Keratinocyte (primary cell): ENCODE measurements at regions not wholly inside any gene's neighbourhood (a gene's known extent, or its start where the extent isn't known, plus 50 kb on each side); places are given as distances from the start of the nearest gene placed in this dataset.
"Not testable (repeated sequence)": the region's sequence is repeated elsewhere in the genome, so short reads cannot be mapped to it uniquely, and the experiment has no call there.

Experiments
- DNase-seq: peaks from one replicate; pipeline ENCODE4 v3.0.0-alpha.2; 2011; ENCODE audit warnings: low read depth, missing footprints, low spot score
- FAIRE-seq: peaks from 2 replicates; lab custom pipeline; 2011; peaks lifted over from hg19 to GRCh38; lab: Jason Lieb, UNC
- H2AFZ ChIP-seq: 2 replicates; pipeline ENCODE4 v1.6.0; 2012; ENCODE audit warnings: low read length, control low read depth, inconsistent platforms; ENCODE audit not compliant: control insufficient read depth
- H3K27ac ChIP-seq: 2 replicates; pipeline ENCODE4 v1.5.1; 2011; ENCODE audit warnings: low read length; ENCODE audit not compliant: control insufficient read depth, insufficient read depth
- H3K27me3 ChIP-seq: 3 replicates; pipeline ENCODE4 v1.6.0; 2011; ENCODE audit warnings: low read length; ENCODE audit not compliant: control insufficient read depth, insufficient read depth; ENCODE audit errors: extremely low read depth
- H3K36me3 ChIP-seq, 2 experiments: 2 replicates in 1 of 2; 3 replicates in 1 of 2; pipeline ENCODE4 v1.5.1; 2011; ENCODE audit warnings: low read length in 2 of 2, mild to moderate bottlenecking in 1 of 2; ENCODE audit not compliant: control insufficient read depth in 2 of 2, insufficient read depth in 2 of 2; ENCODE audit errors: extremely low read depth in 1 of 2
- H3K4me1 ChIP-seq: 3 replicates; pipeline ENCODE4 v1.5.1; 2011; ENCODE audit warnings: low read length; ENCODE audit not compliant: control insufficient read depth, insufficient read depth; ENCODE audit errors: extremely low read depth
- H3K4me2 ChIP-seq: 3 replicates; pipeline ENCODE4 v1.6.0; 2011; ENCODE audit warnings: low read depth, low read length; ENCODE audit not compliant: control insufficient read depth, insufficient read depth; ENCODE audit errors: extremely low read depth
- H3K4me3 ChIP-seq, 3 experiments: fragments of 200-600 bp in 1 of 3; sonication (generic) in 1 of 3; 2 replicates in 2 of 3; 3 replicates in 1 of 3; pipeline ENCODE4 v1.5.1; 2011 to 2016; ENCODE audit warnings: low read length in 3 of 3, mild to moderate bottlenecking in 3 of 3, control low read depth in 2 of 3, inconsistent platforms in 1 of 3, low read depth in 1 of 3, mixed read lengths in 1 of 3, mixed run types in 1 of 3, moderate library complexity in 1 of 3; ENCODE audit not compliant: control insufficient read depth in 2 of 3, insufficient read depth in 2 of 3; ENCODE audit errors: extremely low read depth in 1 of 3
- H3K79me2 ChIP-seq: 2 replicates; pipeline ENCODE4 v1.6.0; 2012; ENCODE audit warnings: low read length; ENCODE audit not compliant: control insufficient read depth, insufficient read depth
- H3K9ac ChIP-seq: 3 replicates; pipeline ENCODE4 v1.6.0; 2011; ENCODE audit warnings: low read length; ENCODE audit not compliant: control insufficient read depth, insufficient read depth; ENCODE audit errors: extremely low read depth
- H3K9me1 ChIP-seq: 3 replicates; pipeline ENCODE4 v1.6.0; 2011; ENCODE audit warnings: low read length; ENCODE audit not compliant: control insufficient read depth, insufficient read depth; ENCODE audit errors: extremely low read depth
- H3K9me3 ChIP-seq: 2 replicates; pipeline ENCODE4 v1.5.1; 2012; ENCODE audit warnings: low read depth, low read length; ENCODE audit not compliant: control insufficient read depth
- H4K20me1 ChIP-seq: 3 replicates; pipeline ENCODE4 v1.6.0; 2011; ENCODE audit warnings: low read length; ENCODE audit not compliant: control insufficient read depth, insufficient read depth; ENCODE audit errors: extremely low read depth
- EZH2 ChIP-seq: IDR thresholded peaks from one replicate; pipeline ENCODE4 v1.6.1; 2012; ENCODE audit warnings: inconsistent platforms, mild to moderate bottlenecking, low read length, moderate library complexity
- dilution Hi-C: fragments of 300-500 bp; cut with MboI; formaldehyde crosslinking; loops from one replicate; pipeline ENCODE4 v1.7.0; 2020; ENCODE audit warnings: low sequenced_read_pairs; ENCODE audit not compliant: extremely low pct_ligation_motif_present
- TF ChIP-seq, protein P1 (sequence below), 3 experiments: IDR thresholded peaks in 1 of 3; conservative IDR thresholded peaks in 1 of 3; optimal IDR thresholded peaks in 1 of 3; 2 replicates in 2 of 3; 3 replicates in 1 of 3; pipeline versions ENCODE3 to v1.5.1; 2011; ENCODE audit warnings: low read length in 3 of 3, mild to moderate bottlenecking in 3 of 3, moderate library complexity in 2 of 3, control low read depth in 1 of 3, inconsistent platforms in 1 of 3; ENCODE audit not compliant: insufficient read depth in 2 of 3; ENCODE audit errors: extremely low read depth in 1 of 3

DNA sequence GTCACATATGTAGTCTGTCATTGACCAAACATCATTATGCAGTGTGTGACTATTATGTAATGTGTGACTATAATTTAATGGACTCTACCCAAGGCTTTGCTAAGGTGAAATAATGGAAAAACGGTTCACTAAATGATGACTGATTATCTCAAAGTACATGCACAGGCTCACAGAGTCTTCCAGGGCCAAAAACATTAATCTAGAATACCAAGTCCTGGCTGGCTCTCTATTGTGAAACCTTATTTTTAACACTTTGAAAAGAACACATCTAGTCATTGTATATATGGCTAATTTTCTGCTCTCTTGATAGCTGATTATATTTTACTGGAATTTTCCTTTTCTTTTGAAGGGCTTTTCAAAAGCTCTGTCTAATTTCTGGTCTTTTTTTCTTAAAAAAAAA, 102.9 kb upstream of the THUMPD2 start:
- Histone ChIP-seq H3K36me3 (no peaks in the 10 kb centered on the region), H2AFZ (no peak overlapping the region), H3K27me3 (no peaks in the 10 kb centered on the region), H3K4me3 (no peak overlapping the region), H4K20me1 (no peaks in the 10 kb centered on the region), H3K4me1 (no peaks in the 10 kb centered on the region), H3K27ac (no peak overlapping the region), H3K4me2 (no peak overlapping the region), H3K9me1 (no peaks in the 10 kb centered on the region), H3K9me3 (no peaks in the 10 kb centered on the region), H3K9ac (no peak overlapping the region), H3K79me2 (no peaks in the 10 kb centered on the region)
- DNase-seq, result no peak
- TF ChIP-seq, protein P1, sequence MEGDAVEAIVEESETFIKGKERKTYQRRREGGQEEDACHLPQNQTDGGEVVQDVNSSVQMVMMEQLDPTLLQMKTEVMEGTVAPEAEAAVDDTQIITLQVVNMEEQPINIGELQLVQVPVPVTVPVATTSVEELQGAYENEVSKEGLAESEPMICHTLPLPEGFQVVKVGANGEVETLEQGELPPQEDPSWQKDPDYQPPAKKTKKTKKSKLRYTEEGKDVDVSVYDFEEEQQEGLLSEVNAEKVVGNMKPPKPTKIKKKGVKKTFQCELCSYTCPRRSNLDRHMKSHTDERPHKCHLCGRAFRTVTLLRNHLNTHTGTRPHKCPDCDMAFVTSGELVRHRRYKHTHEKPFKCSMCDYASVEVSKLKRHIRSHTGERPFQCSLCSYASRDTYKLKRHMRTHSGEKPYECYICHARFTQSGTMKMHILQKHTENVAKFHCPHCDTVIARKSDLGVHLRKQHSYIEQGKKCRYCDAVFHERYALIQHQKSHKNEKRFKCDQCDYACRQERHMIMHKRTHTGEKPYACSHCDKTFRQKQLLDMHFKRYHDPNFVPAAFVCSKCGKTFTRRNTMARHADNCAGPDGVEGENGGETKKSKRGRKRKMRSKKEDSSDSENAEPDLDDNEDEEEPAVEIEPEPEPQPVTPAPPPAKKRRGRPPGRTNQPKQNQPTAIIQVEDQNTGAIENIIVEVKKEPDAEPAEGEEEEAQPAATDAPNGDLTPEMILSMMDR (optimal IDR thresholded peaks at IDR 0.05 in 1 of 3, IDR thresholded peaks at IDR 0.05 in 1 of 3, conservative IDR thresholded peaks at IDR 0.05 in 1 of 3; ENCODE audit: extremely low read depth in 1 of 3, insufficient read depth in 2 of 3, low read length in 3 of 3), result no peak
- TF ChIP-seq EZH2, result no peak
- no peak for FAIRE-seq
- dilution Hi-C loops, result no loop called here

DNA sequence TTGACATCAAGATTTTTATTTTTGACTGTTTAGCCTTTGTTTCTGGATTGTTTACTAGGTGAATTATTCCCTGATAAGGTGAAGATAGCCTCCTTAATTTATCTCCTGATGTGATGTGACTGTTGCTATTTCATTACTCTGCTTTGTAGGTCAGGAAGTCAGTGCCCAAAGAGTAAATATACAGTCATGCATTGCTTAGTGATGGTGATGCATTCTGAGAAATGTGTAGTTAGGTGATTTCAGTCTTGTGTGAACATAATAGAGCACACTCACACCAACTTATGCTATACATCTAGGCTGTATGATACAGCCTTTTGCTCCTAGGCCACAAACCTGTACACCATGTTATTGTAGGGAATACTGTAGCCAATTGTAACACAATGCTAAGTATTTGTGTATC, 102.4 kb upstream of the THUMPD2 start:
- H3K27ac ChIP-seq, result no peak overlapping the region
- H3K4me3 ChIP-seq, result no peak overlapping the region
- no peaks in the 10 kb centered on the region for H4K20me1 ChIP-seq
- no peaks in the 10 kb centered on the region for H3K27me3 ChIP-seq
- no peaks in the 10 kb centered on the region for H3K79me2 ChIP-seq
- H3K4me2 ChIP-seq, result no peak overlapping the region
- H3K9me1 ChIP-seq, result no peaks in the 10 kb centered on the region
- H2AFZ ChIP-seq, result no peak overlapping the region
- no peaks in the 10 kb centered on the region for H3K9me3 ChIP-seq
- H3K36me3 ChIP-seq, result no peaks in the 10 kb centered on the region
- DNase-seq, result no peak
- no peak for FAIRE-seq
- dilution Hi-C loops, result no loop called here
- no peak overlapping the region for H3K9ac ChIP-seq
- TF ChIP-seq, protein P1 (optimal IDR thresholded peaks at IDR 0.05 in 1 of 3, IDR thresholded peaks at IDR 0.05 in 1 of 3, conservative IDR thresholded peaks at IDR 0.05 in 1 of 3; ENCODE audit: extremely low read depth in 1 of 3, insufficient read depth in 2 of 3, low read length in 3 of 3), result no peak
- TF ChIP-seq EZH2, result no peak
- H3K4me1 ChIP-seq, result no peaks in the 10 kb centered on the region

DNA sequence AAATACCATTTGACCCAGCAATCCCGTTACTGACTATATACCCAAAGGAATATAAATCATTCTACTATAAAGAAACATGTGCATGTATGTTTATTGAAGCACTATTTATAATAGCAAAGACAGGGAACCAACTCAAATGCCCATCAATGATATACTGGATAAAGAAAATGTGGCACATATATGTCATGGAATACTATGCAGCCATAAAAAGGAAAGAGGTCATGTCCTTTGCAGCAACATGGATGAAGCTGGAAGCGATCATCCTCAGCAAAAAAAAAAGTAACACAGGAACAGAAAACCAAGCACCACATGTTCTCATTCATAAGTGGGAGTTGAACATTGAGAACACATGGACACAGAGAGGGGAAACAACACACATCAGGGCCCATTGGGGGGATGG, 99.9 kb upstream of the THUMPD2 start:
- H3K9me3 ChIP-seq, H3K36me3 ChIP-seq, FAIRE-seq, H2AFZ ChIP-seq, H3K27me3 ChIP-seq, H4K20me1 ChIP-seq, dilution Hi-C loops, H3K79me2 ChIP-seq, H3K9ac ChIP-seq, H3K4me3 ChIP-seq, H3K4me2 ChIP-seq, DNase-seq, H3K9me1 ChIP-seq, H3K4me1 ChIP-seq, H3K27ac ChIP-seq: not testable (repeated sequence)
